CD4-positive, alpha-beta T cell (primary cell): ENCODE measurements at regions not wholly inside any gene's neighbourhood (a gene's known extent, or its start where the extent isn't known, plus 50 kb on each side); places are given as distances from the start of the nearest gene placed in this dataset.

ENCODE experiments used
- ATAC-seq: fragments of 200-7000 bp; cut with Tn5 transposase; one replicate; pipeline ENCODE4 v1.10.0; 2022; ENCODE audit warnings: mild to moderate bottlenecking; ENCODE audit not compliant: poor library complexity
- CTCF ChIA-PET: fragments of 350-600 bp; sonication (Branson Sonifier 250); formaldehyde crosslinking; loops from one replicate; lab custom pipeline; 2021; ENCODE audit warnings: antibody characterized with exemption, inconsistent platforms; lab: Charles Lee
- POLR2A ChIA-PET: fragments of 350-600 bp; sonication (Branson Sonifier 250); formaldehyde crosslinking; loops from one replicate; lab custom pipeline; 2021; ENCODE audit warnings: antibody characterized with exemption, inconsistent platforms; lab: Charles Lee
- DNase-seq, 14 experiments: peaks; one replicate each; pipeline ENCODE4 v3.0.0-alpha.2; 2013 to 2020; ENCODE audit warnings: mixed read lengths in 2 of 14
- H3K27ac ChIP-seq, 2 donors: one replicate each; pipeline versions ENCODE4 v1.5.1 to v1.7.0; 2013; ENCODE audit warnings: low read length in 2 of 2, low read depth in 1 of 2, mild to moderate bottlenecking in 1 of 2
- H3K27me3 ChIP-seq, 2 experiments: 1 replicate in 1 of 2; 2 replicates in 1 of 2; pipeline versions ENCODE4 v1.6.1 to v1.7.0; 2013; ENCODE audit warnings: low read length in 2 of 2, control low read depth in 1 of 2, mild to moderate bottlenecking in 1 of 2, moderate library complexity in 1 of 2; ENCODE audit not compliant: insufficient read depth in 2 of 2, control insufficient read depth in 1 of 2
- H3K36me3 ChIP-seq: one replicate; pipeline ENCODE4 v1.6.1; 2013; ENCODE audit warnings: low read length, control low read depth; ENCODE audit not compliant: insufficient read depth
- H3K4me1 ChIP-seq: one replicate; pipeline ENCODE4 v1.6.1; 2013; ENCODE audit warnings: low read length, control low read depth; ENCODE audit not compliant: insufficient read depth
- H3K4me3 ChIP-seq: one replicate; pipeline ENCODE4 v1.5.1; 2013; ENCODE audit warnings: mild to moderate bottlenecking, low read length, moderate library complexity
- H3K9me3 ChIP-seq, 2 experiments: 1 replicate in 1 of 2; 2 replicates in 1 of 2; pipeline versions ENCODE4 v1.6.1 to v1.7.0; 2013; ENCODE audit warnings: low read length in 2 of 2, mild to moderate bottlenecking in 2 of 2, control low read depth in 1 of 2, moderate library complexity in 1 of 2; ENCODE audit not compliant: control insufficient read depth in 1 of 2, insufficient read depth in 1 of 2
- H3K27ac Mint-ChIP-seq: one replicate; pipeline ENCODE4 v1.8.0; 2020; ENCODE audit warnings: mixed read lengths
- H3K27me3 Mint-ChIP-seq: one replicate; pipeline ENCODE4 v1.8.0; 2021; ENCODE audit warnings: mixed read lengths
- H3K36me3 Mint-ChIP-seq: one replicate; pipeline ENCODE4 v1.8.0; 2021; ENCODE audit warnings: low read depth, mixed read lengths
- H3K4me1 Mint-ChIP-seq: one replicate; pipeline ENCODE4 v1.8.0; 2021; ENCODE audit warnings: low read depth, mixed read lengths
- H3K4me3 Mint-ChIP-seq: one replicate; pipeline ENCODE4 v1.8.0; 2020; ENCODE audit warnings: mild to moderate bottlenecking, mixed read lengths
- H3K9me3 Mint-ChIP-seq: one replicate; pipeline ENCODE4 v1.8.0; 2020; ENCODE audit warnings: mixed read lengths
- intact Hi-C, 2 experiments: fragments of 100-400 bp; cut with DNase I in 1 of 2; cut with micrococcal nuclease in 1 of 2; formaldehyde crosslinking; loops; one replicate each; pipeline versions ENCODE4 v1.15.1 to v1.9.0; 2023 to 2025; cut with DNase I, micrococcal nuclease
- TF ChIP-seq, protein P1 (sequence below): fragments of 200-600 bp; IDR thresholded peaks from one replicate; pipeline ENCODE4 v1.8.0; 2022; ENCODE audit warnings: antibody characterized with exemption, mild to moderate bottlenecking

DNA sequence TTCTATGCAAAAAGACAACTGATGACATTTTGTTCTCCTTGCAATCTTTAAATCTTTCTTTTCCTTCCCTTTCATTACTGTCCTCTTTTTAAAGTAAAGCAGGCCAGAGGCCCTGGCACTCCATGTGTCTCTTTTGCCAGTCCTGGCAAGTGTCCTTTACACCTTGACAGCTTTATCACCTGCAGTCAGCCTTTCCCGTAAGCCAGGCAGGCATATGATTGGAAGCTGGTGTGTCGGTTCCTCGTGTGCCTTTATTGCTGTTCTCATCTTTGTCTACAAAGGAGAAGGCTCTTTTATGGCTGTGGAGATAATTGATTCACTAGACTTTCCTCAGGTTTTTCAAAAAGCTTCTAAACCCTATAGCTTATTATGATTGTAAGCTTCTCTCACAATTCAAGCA, 162.3 kb upstream of the FBXL4 start:
- Histone ChIP-seq H3K27me3 (peaks cover 0 to 7% of the 10 kb centered on the region in 2 experiments), H3K27ac (no peak overlapping the region), H3K4me3 (no peak overlapping the region), H3K9me3 (no peaks in the 10 kb centered on the region), H3K4me1 (no peaks in the 10 kb centered on the region), H3K36me3 (no peaks in the 10 kb centered on the region)
- POLR2A ChIA-PET, result no interaction called here
- CTCF ChIA-PET, result interaction anchor here (1.4 kb wide), 1 partner anchor 9 kb away, joined by 3 read pairs; no protein-coding TSS in a partner anchor
- Mint-ChIP-seq H3K4me3 (no peak overlapping the region), H3K9me3 (no peaks in the 10 kb centered on the region), H3K27ac (no peak overlapping the region), H3K27me3 (peaks cover 24% of the 10 kb centered on the region), H3K36me3 (no peaks in the 10 kb centered on the region), H3K4me1 (no peaks in the 10 kb centered on the region)
- DNase-seq (no peak), ATAC-seq (no peak)
- intact Hi-C loops, result loop anchor here in 1 of 2 experiments (10.0 kb wide), 1 partner anchor 345 kb away; no protein-coding TSS in a partner anchor
- TF ChIP-seq, protein P1, sequence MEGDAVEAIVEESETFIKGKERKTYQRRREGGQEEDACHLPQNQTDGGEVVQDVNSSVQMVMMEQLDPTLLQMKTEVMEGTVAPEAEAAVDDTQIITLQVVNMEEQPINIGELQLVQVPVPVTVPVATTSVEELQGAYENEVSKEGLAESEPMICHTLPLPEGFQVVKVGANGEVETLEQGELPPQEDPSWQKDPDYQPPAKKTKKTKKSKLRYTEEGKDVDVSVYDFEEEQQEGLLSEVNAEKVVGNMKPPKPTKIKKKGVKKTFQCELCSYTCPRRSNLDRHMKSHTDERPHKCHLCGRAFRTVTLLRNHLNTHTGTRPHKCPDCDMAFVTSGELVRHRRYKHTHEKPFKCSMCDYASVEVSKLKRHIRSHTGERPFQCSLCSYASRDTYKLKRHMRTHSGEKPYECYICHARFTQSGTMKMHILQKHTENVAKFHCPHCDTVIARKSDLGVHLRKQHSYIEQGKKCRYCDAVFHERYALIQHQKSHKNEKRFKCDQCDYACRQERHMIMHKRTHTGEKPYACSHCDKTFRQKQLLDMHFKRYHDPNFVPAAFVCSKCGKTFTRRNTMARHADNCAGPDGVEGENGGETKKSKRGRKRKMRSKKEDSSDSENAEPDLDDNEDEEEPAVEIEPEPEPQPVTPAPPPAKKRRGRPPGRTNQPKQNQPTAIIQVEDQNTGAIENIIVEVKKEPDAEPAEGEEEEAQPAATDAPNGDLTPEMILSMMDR, result no peak

- no peak overlapping the region for H3K4me3 ChIP-seq
- ATAC-seq (no peak), DNase-seq (no peak)
- no peaks in the 10 kb centered on the region for H3K4me1 ChIP-seq
- TF ChIP-seq, protein P1, result no peak
- H3K36me3 ChIP-seq, result no peaks in the 10 kb centered on the region
- CTCF ChIA-PET, result no interaction called here
- intact Hi-C loops, result no loop called here
- Mint-ChIP-seq H3K27me3 (peaks cover 9% of the 10 kb centered on the region), H3K9me3 (no peaks in the 10 kb centered on the region), H3K4me3 (no peak overlapping the region), H3K27ac (no peak overlapping the region), H3K36me3 (no peaks in the 10 kb centered on the region), H3K4me1 (no peaks in the 10 kb centered on the region)
- peaks cover 0 to 10% of the 10 kb centered on the region in 2 experiments for H3K27me3 ChIP-seq
- POLR2A ChIA-PET, result no interaction called here
- H3K9me3 ChIP-seq, result no peaks in the 10 kb centered on the region
- H3K27ac ChIP-seq, result no peak overlapping the region
Measured at GRCh38 chr6:99104218-99104617, 156.5 kb upstream of the FBXL4 start.

GRCh38 chr6:99099243-99099642, 151.5 kb upstream of the FBXL4 start:
- TF ChIP-seq, protein P1, result no peak
- H3K9me3 ChIP-seq, result no peaks in the 10 kb centered on the region
- no peak overlapping the region for H3K4me3 ChIP-seq
- ATAC-seq (no peak), DNase-seq (no peak)
- no peaks in the 10 kb centered on the region for H3K9me3 Mint-ChIP-seq
- H3K27ac ChIP-seq, result no peak overlapping the region
- no peaks in the 10 kb centered on the region for H3K36me3 Mint-ChIP-seq
- peaks cover 22% of the 10 kb centered on the region for H3K27me3 Mint-ChIP-seq
- no peaks in the 10 kb centered on the region for H3K4me1 Mint-ChIP-seq
- CTCF ChIA-PET, result no interaction called here
- no peak overlapping the region for H3K4me3 Mint-ChIP-seq
- H3K4me1 ChIP-seq, result no peaks in the 10 kb centered on the region
- H3K27me3 ChIP-seq, result peaks cover 2% of the 10 kb centered on the region in 2 experiments
- POLR2A ChIA-PET, result no interaction called here
- H3K36me3 ChIP-seq, result no peaks in the 10 kb centered on the region
- intact Hi-C loops, result no loop called here
- H3K27ac Mint-ChIP-seq, result no peak overlapping the region
